IMR-90 (cell line): ENCODE measurements at regions not wholly inside any gene's neighbourhood (a gene's known extent, or its start where the extent isn't known, plus 50 kb on each side); places are given as distances from the start of the nearest gene placed in this dataset.

ENCODE experiments used
- ATAC-seq: fragments of 200-7000 bp; cut with Tn5 transposase; 2 replicates; pipeline ENCODE4 v1.9.1; 2020; ENCODE audit warnings: low read depth, mild to moderate bottlenecking, moderate library complexity
- BruUV-seq: library from RNA; stranded (reverse); fragments of 400-500 nt; replicated peaks from 2 replicates; lab custom pipeline; 2021; lab: Mats Ljungman, UMichigan
- CTCF ChIA-PET: fragments of 300-600 bp; formaldehyde crosslinking; extraction: SDS; loops from one replicate; lab custom pipeline; 2021; ENCODE audit warnings: antibody characterized with exemption; lab: Yijun Ruan, JAX
- POLR2A ChIA-PET: fragments of 300-600 bp; sonication (Branson Sonifier 250); formaldehyde crosslinking; loops from one replicate; lab custom pipeline; 2022; ENCODE audit warnings: antibody characterized with exemption; ENCODE audit not compliant: unreplicated experiment; lab: Charles Lee
- DNase-seq: peaks from one replicate; pipeline ENCODE4 v3.0.0; 2013
- H2AFZ ChIP-seq: replicated peaks from 2 replicates; pipeline ENCODE3; 2013; ENCODE audit warnings: low read length, mild to moderate bottlenecking; ENCODE audit not compliant: poor library complexity
- H2AK5ac ChIP-seq: 2 replicates; pipeline ENCODE4 v1.6.1; 2013; ENCODE audit warnings: low read depth, low read length, inconsistent platforms
- H2AK9ac ChIP-seq: replicated peaks from 2 replicates; pipeline ENCODE3; 2013; ENCODE audit warnings: mild to moderate bottlenecking, low read depth, low read length, moderate library complexity; ENCODE audit not compliant: poor library complexity
- H2BK120ac ChIP-seq: 2 replicates; pipeline ENCODE4 v1.6.1; 2013; ENCODE audit warnings: low read depth, low read length, inconsistent platforms
- H2BK15ac ChIP-seq: 3 replicates; pipeline ENCODE4 v1.6.1; 2013; ENCODE audit warnings: low read depth, low read length, inconsistent platforms
- H2BK20ac ChIP-seq: 2 replicates; pipeline ENCODE4 v1.6.1; 2013; ENCODE audit warnings: low read depth, mild to moderate bottlenecking, inconsistent platforms, low read length, moderate library complexity
- H2BK5ac ChIP-seq: 2 replicates; pipeline ENCODE4 v1.6.1; 2013; ENCODE audit warnings: mild to moderate bottlenecking, low read depth, low read length, inconsistent platforms; ENCODE audit not compliant: poor library complexity, severe bottlenecking
- H3K14ac ChIP-seq: replicated peaks from 2 replicates; pipeline ENCODE4 v1.6.1; 2013; ENCODE audit warnings: low read depth, low read length, inconsistent platforms
- H3K18ac ChIP-seq: 2 replicates; pipeline ENCODE4 v1.6.1; 2013; ENCODE audit warnings: low read depth, low read length, control low read depth
- H3K23ac ChIP-seq: 2 replicates; pipeline ENCODE4 v1.6.1; 2013; ENCODE audit warnings: low read depth, low read length, inconsistent platforms
- H3K27ac ChIP-seq: 2 replicates; pipeline ENCODE4 v1.5.1; 2013; ENCODE audit warnings: mild to moderate bottlenecking, control low read depth, low read length; ENCODE audit not compliant: insufficient read depth
- H3K27me3 ChIP-seq: 2 replicates; pipeline ENCODE4 v1.6.1; 2013; ENCODE audit warnings: low read length; ENCODE audit not compliant: control insufficient read depth, insufficient read depth
- H3K36me3 ChIP-seq: 2 replicates; pipeline ENCODE4 v1.6.1; 2013; ENCODE audit warnings: low read length, mixed read lengths; ENCODE audit not compliant: control insufficient read depth, insufficient read depth
- H3K4ac ChIP-seq: 2 replicates; pipeline ENCODE4 v1.6.1; 2013; ENCODE audit warnings: low read depth, low read length, inconsistent platforms
- H3K4me1 ChIP-seq: 2 replicates; pipeline ENCODE4 v1.6.1; 2013; ENCODE audit warnings: low read length, mixed read lengths; ENCODE audit not compliant: control insufficient read depth, insufficient read depth
- H3K4me2 ChIP-seq: 2 replicates; pipeline ENCODE4 v1.6.1; 2013; ENCODE audit warnings: low read depth, mild to moderate bottlenecking, control low read depth, low read length, moderate library complexity
- H3K4me3 ChIP-seq: 2 replicates; pipeline ENCODE4 v1.5.1; 2013; ENCODE audit warnings: low read depth, mild to moderate bottlenecking, control low read depth, low read length, moderate library complexity; ENCODE audit not compliant: insufficient read depth
- H3K56ac ChIP-seq: 2 replicates; pipeline ENCODE4 v1.6.1; 2013; ENCODE audit warnings: low read length, inconsistent platforms; ENCODE audit not compliant: insufficient read depth; ENCODE audit errors: extremely low read depth
- H3K79me1 ChIP-seq, 2 experiments: 2 replicates each; pipeline ENCODE4 v1.6.1; 2013; ENCODE audit warnings: low read length in 2 of 2, inconsistent platforms in 1 of 2, low read depth in 1 of 2
- H3K9ac ChIP-seq: 2 replicates; pipeline ENCODE4 v1.6.1; 2013; ENCODE audit warnings: low read depth, low read length, control low read depth
- H3K9me1 ChIP-seq: 2 replicates; pipeline ENCODE4 v1.6.1; 2013; ENCODE audit warnings: low read length, inconsistent platforms; ENCODE audit not compliant: insufficient read depth
- H3K9me3 ChIP-seq: 2 replicates; pipeline ENCODE4 v1.6.1; 2013; ENCODE audit warnings: low read length; ENCODE audit not compliant: control insufficient read depth, insufficient read depth
- H4K20me1 ChIP-seq: 2 replicates; pipeline ENCODE4 v1.6.1; 2013; ENCODE audit warnings: low read length, inconsistent platforms; ENCODE audit not compliant: insufficient read depth
- H4K5ac ChIP-seq: 2 replicates; pipeline ENCODE4 v1.6.1; 2013; ENCODE audit warnings: mild to moderate bottlenecking, low read depth, low read length, control low read depth
- H4K8ac ChIP-seq, 2 experiments: 2 replicates each; pipeline ENCODE4 v1.6.1; 2013; ENCODE audit warnings: low read depth in 2 of 2, low read length in 2 of 2, control low read depth in 1 of 2, inconsistent platforms in 1 of 2
- H4K91ac ChIP-seq: 2 replicates; pipeline ENCODE4 v1.6.1; 2013; ENCODE audit warnings: low read depth, low read length, inconsistent platforms; ENCODE audit not compliant: insufficient read depth
- BHLHE40 ChIP-seq: fragments of 150-350 bp; IDR thresholded peaks from 2 replicates; pipeline ENCODE4 v1.6.1; 2016; ENCODE audit warnings: mild to moderate bottlenecking, low read depth, low read length
- CEBPB ChIP-seq: IDR thresholded peaks from 2 replicates; pipeline ENCODE4 v1.6.1; 2012; ENCODE audit warnings: low read depth, low read length, improper control_type of control experiment
- CHD1 ChIP-seq: IDR thresholded peaks from 2 replicates; pipeline ENCODE4 v1.6.1; 2012; ENCODE audit warnings: low read depth, low read length, improper control_type of control experiment
- FOS ChIP-seq: fragments of 150-350 bp; IDR thresholded peaks from 2 replicates; pipeline ENCODE4 v1.6.1; 2016; ENCODE audit warnings: low read depth, low read length
- MAFK ChIP-seq: IDR thresholded peaks from 2 replicates; pipeline ENCODE4 v1.6.1; 2012; ENCODE audit warnings: low read depth, low read length, improper control_type of control experiment
- MAZ ChIP-seq: IDR thresholded peaks from 2 replicates; pipeline ENCODE4 v1.6.1; 2012; ENCODE audit warnings: low read depth, mild to moderate bottlenecking, low read length, improper control_type of control experiment, moderate library complexity, borderline replicate concordance
- MXI1 ChIP-seq: IDR thresholded peaks from 2 replicates; pipeline ENCODE4 v1.6.1; 2012; ENCODE audit warnings: low read depth, mild to moderate bottlenecking, low read length, moderate library complexity, borderline replicate concordance
- NFE2L2 ChIP-seq: fragments of 150-350 bp; IDR thresholded peaks from 2 replicates; pipeline ENCODE4 v1.6.1; 2016; ENCODE audit warnings: low read depth, mild to moderate bottlenecking, low read length
- POLR2A ChIP-seq: IDR thresholded peaks from 2 replicates; pipeline ENCODE4 v1.6.1; 2012; ENCODE audit warnings: mild to moderate bottlenecking, low read depth, low read length
- RAD21 ChIP-seq: IDR thresholded peaks from 2 replicates; pipeline ENCODE4 v1.6.1; 2012; ENCODE audit warnings: low read length, improper control_type of control experiment
- RCOR1 ChIP-seq: IDR thresholded peaks from 2 replicates; pipeline ENCODE4 v1.6.1; 2012; ENCODE audit warnings: mild to moderate bottlenecking, low read length, improper control_type of control experiment; ENCODE audit not compliant: insufficient replicate concordance
- RFX5 ChIP-seq: IDR thresholded peaks from 2 replicates; pipeline ENCODE4 v1.8.0; 2012; ENCODE audit warnings: low read depth, mild to moderate bottlenecking, low read length, moderate library complexity
- SMC3 ChIP-seq: fragments of 150-350 bp; IDR thresholded peaks from 2 replicates; pipeline ENCODE4 v1.6.1; 2016; ENCODE audit warnings: low read depth, mild to moderate bottlenecking, antibody characterized with exemption, low read length, moderate library complexity
- WGBS, 2 experiments: methylation state at CpG; one replicate each; pipeline versions ENCODE4 v1.1.5 to v1.1.7; 2013; ENCODE audit warnings: missing lambda C conversion rate in 2 of 2; ENCODE audit not compliant: insufficient read length in 1 of 2; ENCODE audit errors: extremely low coverage in 2 of 2; 5-methylcytosine and 5-hydroxymethylcytosine counted together
- dilution Hi-C: fragments of 300-500 bp; cut with HindIII; formaldehyde crosslinking; loops from one replicate; pipeline ENCODE4 v1.14.3; 2018; ENCODE audit warnings: low sequenced_read_pairs; ENCODE audit not compliant: unreplicated experiment
- in situ Hi-C: fragments of 300-500 bp; cut with MboI; formaldehyde crosslinking; loops from 3 replicates; pipeline ENCODE4 v1.14.3; 2019; ENCODE audit warnings: low sequenced_read_pairs, inconsistent platforms, mixed read lengths
- intact Hi-C: fragments of 100-400 bp; cut with micrococcal nuclease; formaldehyde crosslinking; loops from 2 replicates; pipeline ENCODE4 v1.10.0; 2022
- TF ChIP-seq, protein P1 (sequence below): conservative IDR thresholded peaks from 2 replicates; pipeline ENCODE4 v1.5.1; 2012; ENCODE audit warnings: mild to moderate bottlenecking, low read depth, low read length, improper control_type of control experiment
- TF ChIP-seq, protein P2 (sequence below): fragments of 150-350 bp; IDR thresholded peaks from 2 replicates; pipeline ENCODE4 v1.6.1; 2016; ENCODE audit warnings: low read depth, mild to moderate bottlenecking, low read length, moderate library complexity, borderline replicate concordance
- TF ChIP-seq, protein P3 (sequence below): fragments of 150-350 bp; IDR thresholded peaks from 2 replicates; pipeline ENCODE4 v1.6.1; 2017; ENCODE audit warnings: mild to moderate bottlenecking, antibody characterized with exemption, low read length, low read depth

DNA sequence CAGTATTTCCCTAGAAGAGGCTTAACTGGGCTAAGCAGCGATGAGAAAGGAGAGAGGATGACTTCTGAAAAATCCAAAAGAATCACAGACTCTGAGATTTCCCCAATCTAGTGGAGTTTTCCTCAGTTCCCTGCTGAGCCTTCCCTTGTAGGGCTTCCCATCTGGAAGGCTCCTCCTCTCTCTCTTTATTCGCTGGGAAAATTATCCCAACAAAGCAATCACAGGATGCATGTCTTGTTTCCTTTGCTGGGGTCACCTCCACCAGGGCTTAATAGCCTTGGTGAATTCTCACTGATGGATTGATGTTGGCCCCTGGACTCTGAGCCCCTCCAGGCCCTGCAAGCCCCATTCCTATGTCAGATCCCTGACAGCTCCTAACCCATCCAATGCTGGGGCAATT lies 69.8 kb upstream of the MAFB start:
- H3K23ac ChIP-seq: no peak overlapping the region
- no peaks in the 10 kb centered on the region for H3K9me3 ChIP-seq
- no peak overlapping the region for H3K4me2 ChIP-seq
- H3K36me3 ChIP-seq: no peaks in the 10 kb centered on the region
- intact Hi-C loops: no loop called here
- no peak overlapping the region for H2BK5ac ChIP-seq
- no peak overlapping the region for H2AFZ ChIP-seq
- ChIA-PET POLR2A (no interaction called here), CTCF (interaction anchor here (1.7 kb wide), 1 partner anchor 17 kb away, joined by 5 read pairs; no protein-coding TSS in a partner anchor)
- dilution Hi-C loops: no loop called here
- H3K18ac ChIP-seq: no peak overlapping the region
- no peaks in the 10 kb centered on the region for H4K20me1 ChIP-seq
- no peak overlapping the region for H3K27ac ChIP-seq
- no peaks in the 10 kb centered on the region for H3K79me1 ChIP-seq
- H4K8ac ChIP-seq: no peak overlapping the region
- TF ChIP-seq, protein P1, sequence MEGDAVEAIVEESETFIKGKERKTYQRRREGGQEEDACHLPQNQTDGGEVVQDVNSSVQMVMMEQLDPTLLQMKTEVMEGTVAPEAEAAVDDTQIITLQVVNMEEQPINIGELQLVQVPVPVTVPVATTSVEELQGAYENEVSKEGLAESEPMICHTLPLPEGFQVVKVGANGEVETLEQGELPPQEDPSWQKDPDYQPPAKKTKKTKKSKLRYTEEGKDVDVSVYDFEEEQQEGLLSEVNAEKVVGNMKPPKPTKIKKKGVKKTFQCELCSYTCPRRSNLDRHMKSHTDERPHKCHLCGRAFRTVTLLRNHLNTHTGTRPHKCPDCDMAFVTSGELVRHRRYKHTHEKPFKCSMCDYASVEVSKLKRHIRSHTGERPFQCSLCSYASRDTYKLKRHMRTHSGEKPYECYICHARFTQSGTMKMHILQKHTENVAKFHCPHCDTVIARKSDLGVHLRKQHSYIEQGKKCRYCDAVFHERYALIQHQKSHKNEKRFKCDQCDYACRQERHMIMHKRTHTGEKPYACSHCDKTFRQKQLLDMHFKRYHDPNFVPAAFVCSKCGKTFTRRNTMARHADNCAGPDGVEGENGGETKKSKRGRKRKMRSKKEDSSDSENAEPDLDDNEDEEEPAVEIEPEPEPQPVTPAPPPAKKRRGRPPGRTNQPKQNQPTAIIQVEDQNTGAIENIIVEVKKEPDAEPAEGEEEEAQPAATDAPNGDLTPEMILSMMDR: no peak
- TF ChIP-seq, protein P2, sequence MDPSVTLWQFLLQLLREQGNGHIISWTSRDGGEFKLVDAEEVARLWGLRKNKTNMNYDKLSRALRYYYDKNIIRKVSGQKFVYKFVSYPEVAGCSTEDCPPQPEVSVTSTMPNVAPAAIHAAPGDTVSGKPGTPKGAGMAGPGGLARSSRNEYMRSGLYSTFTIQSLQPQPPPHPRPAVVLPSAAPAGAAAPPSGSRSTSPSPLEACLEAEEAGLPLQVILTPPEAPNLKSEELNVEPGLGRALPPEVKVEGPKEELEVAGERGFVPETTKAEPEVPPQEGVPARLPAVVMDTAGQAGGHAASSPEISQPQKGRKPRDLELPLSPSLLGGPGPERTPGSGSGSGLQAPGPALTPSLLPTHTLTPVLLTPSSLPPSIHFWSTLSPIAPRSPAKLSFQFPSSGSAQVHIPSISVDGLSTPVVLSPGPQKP: no peak
- TF ChIP-seq MXI1: no peak
- TF ChIP-seq RFX5: no peak
- TF ChIP-seq BHLHE40: no peak
- TF ChIP-seq NFE2L2: no peak
- no peak for TF ChIP-seq CEBPB
- no peak for TF ChIP-seq RCOR1
- TF ChIP-seq SMC3: no peak
- TF ChIP-seq POLR2A: no peak
- TF ChIP-seq, protein P3, sequence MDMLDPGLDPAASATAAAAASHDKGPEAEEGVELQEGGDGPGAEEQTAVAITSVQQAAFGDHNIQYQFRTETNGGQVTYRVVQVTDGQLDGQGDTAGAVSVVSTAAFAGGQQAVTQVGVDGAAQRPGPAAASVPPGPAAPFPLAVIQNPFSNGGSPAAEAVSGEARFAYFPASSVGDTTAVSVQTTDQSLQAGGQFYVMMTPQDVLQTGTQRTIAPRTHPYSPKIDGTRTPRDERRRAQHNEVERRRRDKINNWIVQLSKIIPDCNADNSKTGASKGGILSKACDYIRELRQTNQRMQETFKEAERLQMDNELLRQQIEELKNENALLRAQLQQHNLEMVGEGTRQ: no peak
- no peak for TF ChIP-seq FOS
- TF ChIP-seq RAD21: no peak
- no peak for TF ChIP-seq MAZ
- no peak for TF ChIP-seq MAFK
- no peak for TF ChIP-seq CHD1
- no peak overlapping the region for H2AK9ac ChIP-seq
- H3K9me1 ChIP-seq: peaks cover 6% of the 10 kb centered on the region; the same call in 1 of the 2 replicates
- no peak overlapping the region for H2BK15ac ChIP-seq
- no peak overlapping the region for H3K9ac ChIP-seq
- no peak overlapping the region for H3K4ac ChIP-seq
- WGBS, 2 experiments: no CpG with 5 or more reads among the region's 2 CpGs
- no peak overlapping the region for H2AK5ac ChIP-seq
- H3K14ac ChIP-seq: no peak overlapping the region
- DNase-seq (no peak), ATAC-seq (no peak)
- no peak overlapping the region for H2BK120ac ChIP-seq
- no peak overlapping the region for H3K4me3 ChIP-seq
- no peak overlapping the region for H2BK20ac ChIP-seq
- no peak overlapping the region for H3K56ac ChIP-seq
- no peaks in the 10 kb centered on the region; the same call in 1 of the 2 replicates for H3K27me3 ChIP-seq
- BruUV-seq: no TSS peak
- H3K4me1 ChIP-seq: no peaks in the 10 kb centered on the region; the same call in 1 of the 2 replicates
- H4K5ac ChIP-seq: no peak overlapping the region
- in situ Hi-C loops: no loop called here
- no peak overlapping the region for H4K91ac ChIP-seq
